GM06990 (cell line): ENCODE measurements at regions not wholly inside any gene's neighbourhood (a gene's known extent, or its start where the extent isn't known, plus 50 kb on each side); places are given as distances from the start of the nearest gene placed in this dataset.

Experiments
- DNase-seq: peaks from one replicate; pipeline ENCODE4 v3.0.0-alpha.2; 2011; ENCODE audit not compliant: insufficient read length; ENCODE audit errors: extremely low read depth
- H3K27me3 ChIP-seq: replicated peaks from 2 replicates; pipeline ENCODE4 v1.6.0; 2011; ENCODE audit warnings: low read length; ENCODE audit not compliant: control insufficient read depth, insufficient read depth
- H3K36me3 ChIP-seq: 2 replicates; pipeline ENCODE4 v1.5.1; 2011; ENCODE audit warnings: low read length; ENCODE audit not compliant: control insufficient read depth, insufficient read depth
- H3K4me3 ChIP-seq: replicated peaks from 2 replicates; pipeline ENCODE4 v1.5.1; 2011; ENCODE audit warnings: low read depth, mild to moderate bottlenecking, control low read depth, low read length
- CTCF ChIP-seq: IDR thresholded peaks from 2 replicates; pipeline ENCODE4 v1.5.1; 2011; ENCODE audit warnings: low read length, control low read depth, mild to moderate bottlenecking, inconsistent platforms; ENCODE audit not compliant: insufficient read depth, poor library complexity, severe bottlenecking

- H3K4me3 ChIP-seq: no peak overlapping the region
- DNase-seq: no peak
- no peaks in the 10 kb centered on the region for H3K36me3 ChIP-seq
- H3K27me3 ChIP-seq: no peaks in the 10 kb centered on the region
- no peak for TF ChIP-seq CTCF
These were observed 92.8 kb downstream of the TAF11L14 start for GRCh38 chr5:17727098-17727497.

DNA sequence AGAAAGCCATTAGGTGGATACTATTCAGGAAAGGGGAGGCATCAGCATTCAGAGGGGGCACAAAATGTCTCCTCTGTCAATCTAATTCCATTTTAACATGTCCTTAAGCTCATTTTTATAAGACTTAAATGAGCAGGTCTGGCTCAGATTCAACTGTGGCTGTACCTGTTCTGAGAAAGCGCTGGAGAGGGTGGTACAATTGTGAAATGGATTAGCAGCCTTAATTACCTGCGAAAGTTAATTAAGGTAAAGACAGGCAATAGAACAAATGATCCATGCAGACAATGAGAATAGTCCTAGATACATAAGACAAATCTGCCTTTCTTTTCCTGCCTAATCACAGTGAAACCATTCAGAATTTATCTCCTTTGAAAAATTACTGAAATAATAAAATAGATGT lies 96.2 kb downstream of the TAF11L14 start:
- DNase-seq: no peak
- Histone ChIP-seq H3K36me3 (no peaks in the 10 kb centered on the region), H3K4me3 (no peak overlapping the region), H3K27me3 (no peaks in the 10 kb centered on the region)
- TF ChIP-seq CTCF: no peak

GRCh38 chr5:17732351-17732923 lies 98.2 kb downstream of the TAF11L14 start:
- H3K4me3 ChIP-seq: no peak overlapping the region
- H3K36me3 ChIP-seq: no peaks in the 10 kb centered on the region
- DNase-seq: no peak
- no peaks in the 10 kb centered on the region for H3K27me3 ChIP-seq
- no peak for TF ChIP-seq CTCF

DNA sequence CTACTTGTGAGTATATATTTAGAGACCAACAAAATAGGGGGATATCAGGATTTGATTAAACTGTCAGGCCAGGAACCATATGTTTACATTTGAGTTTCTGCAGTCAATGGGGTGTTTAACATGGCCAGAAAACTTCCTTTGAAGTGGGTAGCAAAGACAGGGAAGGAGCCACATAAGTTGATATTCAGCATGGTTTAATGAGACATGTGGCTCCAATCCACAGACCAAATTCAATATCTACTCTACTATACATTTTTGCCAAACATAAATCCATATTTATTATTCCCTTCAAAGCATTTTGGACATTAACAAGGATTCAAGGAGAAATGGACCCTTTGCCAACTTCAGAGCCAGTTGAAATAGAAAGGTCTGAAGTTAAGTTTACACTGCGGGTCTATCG lies 99.8 kb downstream of the TAF11L14 start:
- Histone ChIP-seq H3K27me3 (no peaks in the 10 kb centered on the region), H3K36me3 (no peaks in the 10 kb centered on the region), H3K4me3 (no peak overlapping the region)
- DNase-seq: no peak
- TF ChIP-seq CTCF: no peak

DNA sequence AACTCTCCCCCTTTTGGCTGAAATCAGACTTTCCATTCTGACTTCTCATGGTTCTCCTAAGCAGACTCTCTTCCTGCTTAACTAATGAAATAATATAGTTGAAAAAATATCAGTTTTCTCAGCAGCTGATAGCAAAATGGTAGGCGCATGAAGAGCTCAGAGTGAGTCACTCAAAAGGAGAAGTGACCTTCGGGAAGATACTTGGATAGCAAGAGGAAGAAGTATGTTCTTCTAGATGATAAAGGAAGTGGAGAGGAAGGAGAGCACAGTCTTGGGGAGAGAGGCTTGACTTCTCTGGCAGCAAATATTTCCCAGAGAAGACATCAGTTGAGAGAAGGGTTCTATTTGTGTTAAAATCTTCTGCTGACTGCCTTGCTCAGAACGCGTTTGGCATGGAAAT lies 101.5 kb downstream of the TAF11L14 start:
- DNase-seq: no peak
- Histone ChIP-seq H3K27me3 (no peaks in the 10 kb centered on the region), H3K4me3 (no peak overlapping the region), H3K36me3 (no peaks in the 10 kb centered on the region)
- no peak for TF ChIP-seq CTCF

- Histone ChIP-seq H3K36me3 (no peaks in the 10 kb centered on the region), H3K4me3 (no peak overlapping the region), H3K27me3 (no peaks in the 10 kb centered on the region)
- DNase-seq: no peak
- no peak for TF ChIP-seq CTCF
These were observed 102.8 kb downstream of the TAF11L14 start for GRCh38 chr5:17737092-17737491.
